ENCODE measurements at regions not wholly inside any gene's neighbourhood (a gene's known extent, or its start where the extent isn't known, plus 50 kb on each side); places are given as distances from the start of the nearest gene placed in this dataset.

DNA sequence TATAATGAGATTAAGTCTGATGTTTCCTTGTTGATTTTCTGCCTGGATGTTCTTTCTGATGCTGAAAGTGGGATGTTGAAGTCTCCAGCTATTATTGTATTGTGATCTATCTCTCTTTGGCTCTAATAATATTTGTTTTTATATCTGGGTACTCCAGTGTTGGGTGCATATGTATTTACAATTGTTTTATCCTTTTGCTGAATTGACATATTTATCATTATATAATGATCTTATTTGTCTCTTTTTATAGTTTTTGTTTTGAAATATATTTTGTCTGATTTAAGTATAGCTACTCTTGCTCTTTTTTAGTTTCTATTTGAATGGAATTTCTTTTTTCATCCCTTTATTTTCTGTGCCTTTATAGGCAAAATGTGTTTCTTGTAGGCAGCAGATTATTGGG is 522.2 kb upstream of the NEGR1 start:
- peaks cover 0 to 25% (median 8%) of the 10 kb centered on the region in 11 donors for H3K9me3 ChIP-seq
- DNase-seq (no peak), ATAC-seq (no peak)
- H3K4me3 ChIP-seq: no peak overlapping the region
- intact Hi-C loops (cut with DNase I): no loop called here
- no peaks in the 10 kb centered on the region for H3K27me3 ChIP-seq
- TF ChIP-seq, protein P1, sequence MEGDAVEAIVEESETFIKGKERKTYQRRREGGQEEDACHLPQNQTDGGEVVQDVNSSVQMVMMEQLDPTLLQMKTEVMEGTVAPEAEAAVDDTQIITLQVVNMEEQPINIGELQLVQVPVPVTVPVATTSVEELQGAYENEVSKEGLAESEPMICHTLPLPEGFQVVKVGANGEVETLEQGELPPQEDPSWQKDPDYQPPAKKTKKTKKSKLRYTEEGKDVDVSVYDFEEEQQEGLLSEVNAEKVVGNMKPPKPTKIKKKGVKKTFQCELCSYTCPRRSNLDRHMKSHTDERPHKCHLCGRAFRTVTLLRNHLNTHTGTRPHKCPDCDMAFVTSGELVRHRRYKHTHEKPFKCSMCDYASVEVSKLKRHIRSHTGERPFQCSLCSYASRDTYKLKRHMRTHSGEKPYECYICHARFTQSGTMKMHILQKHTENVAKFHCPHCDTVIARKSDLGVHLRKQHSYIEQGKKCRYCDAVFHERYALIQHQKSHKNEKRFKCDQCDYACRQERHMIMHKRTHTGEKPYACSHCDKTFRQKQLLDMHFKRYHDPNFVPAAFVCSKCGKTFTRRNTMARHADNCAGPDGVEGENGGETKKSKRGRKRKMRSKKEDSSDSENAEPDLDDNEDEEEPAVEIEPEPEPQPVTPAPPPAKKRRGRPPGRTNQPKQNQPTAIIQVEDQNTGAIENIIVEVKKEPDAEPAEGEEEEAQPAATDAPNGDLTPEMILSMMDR (IDR thresholded peaks at IDR 0.05): no peak
- no peaks in the 10 kb centered on the region for H3K4me1 ChIP-seq
- no peaks in the 10 kb centered on the region for H3K36me3 ChIP-seq
- no peak overlapping the region for H3K27ac ChIP-seq

DNA sequence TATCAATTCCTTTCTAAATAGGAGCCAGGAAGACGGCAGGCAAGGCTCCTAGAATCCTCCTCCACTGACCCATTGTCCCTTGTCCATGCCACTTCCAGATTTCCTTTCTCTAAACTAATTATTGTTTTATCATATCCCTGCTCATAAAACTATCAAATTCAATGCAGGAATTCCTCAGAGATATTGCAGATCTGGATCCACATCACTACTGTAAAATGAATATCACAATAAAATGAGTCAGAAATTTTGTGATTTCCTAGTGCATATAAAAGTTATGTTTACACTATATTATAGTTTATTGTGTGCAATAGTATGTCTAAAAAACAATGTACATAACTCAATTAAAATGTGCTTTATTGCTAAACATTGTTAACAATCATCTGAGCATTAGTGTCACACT is 498.7 kb upstream of the NEGR1 start:
- 43 to 60% methylated on average over 1 of the region's 1 CpG for WGBS, 2 donors
- TF ChIP-seq, protein P1 (IDR thresholded peaks at IDR 0.05): no peak
- intact Hi-C loops (cut with DNase I): no loop called here

DNA sequence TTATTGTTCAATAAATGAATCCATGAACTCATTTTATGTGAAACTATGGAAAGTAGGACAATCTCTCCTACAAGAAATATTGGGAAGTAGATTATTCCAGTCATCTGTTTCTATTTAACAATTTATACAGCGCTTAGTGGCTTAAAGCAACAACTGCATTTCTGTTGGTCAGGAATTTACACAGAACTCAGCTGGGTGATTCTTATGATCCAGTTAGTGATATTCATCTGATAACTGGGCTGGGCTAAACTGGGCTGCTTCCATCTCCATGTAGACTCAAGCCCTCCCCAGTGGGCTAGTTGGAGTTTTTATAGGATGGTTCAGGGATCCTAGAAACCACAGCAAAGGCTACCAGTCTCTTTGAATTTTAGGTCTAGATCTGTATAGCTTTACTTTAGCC is 497.9 kb upstream of the NEGR1 start:
- no peak for ATAC-seq
- Histone ChIP-seq H3K27me3 (no peaks in the 10 kb centered on the region), H3K9me3 (peaks cover 0 to 8% (median 0%) of the 10 kb centered on the region in 11 donors), H3K27ac (no peak overlapping the region), H3K4me1 (no peaks in the 10 kb centered on the region), H3K4me3 (no peak overlapping the region), H3K36me3 (no peaks in the 10 kb centered on the region)
- 97% methylated on average over 1 of the region's 1 CpG for WGBS, 2 donors
- intact Hi-C loops (cut with DNase I): no loop called here
- DNase-seq: no peak
- TF ChIP-seq, protein P1 (IDR thresholded peaks at IDR 0.05): no peak

More for the DNA sequence above, 498.7 kb upstream of the NEGR1 start:
- H3K27me3 ChIP-seq: no peaks in the 10 kb centered on the region
- H3K4me1 ChIP-seq: no peaks in the 10 kb centered on the region
- H3K36me3 ChIP-seq: no peaks in the 10 kb centered on the region
- DNase-seq (no peak), ATAC-seq (no peak)
- H3K4me3 ChIP-seq: no peak overlapping the region
- H3K9me3 ChIP-seq: peaks cover 0 to 8% (median 0%) of the 10 kb centered on the region in 11 donors
- H3K27ac ChIP-seq: no peak overlapping the region

DNA sequence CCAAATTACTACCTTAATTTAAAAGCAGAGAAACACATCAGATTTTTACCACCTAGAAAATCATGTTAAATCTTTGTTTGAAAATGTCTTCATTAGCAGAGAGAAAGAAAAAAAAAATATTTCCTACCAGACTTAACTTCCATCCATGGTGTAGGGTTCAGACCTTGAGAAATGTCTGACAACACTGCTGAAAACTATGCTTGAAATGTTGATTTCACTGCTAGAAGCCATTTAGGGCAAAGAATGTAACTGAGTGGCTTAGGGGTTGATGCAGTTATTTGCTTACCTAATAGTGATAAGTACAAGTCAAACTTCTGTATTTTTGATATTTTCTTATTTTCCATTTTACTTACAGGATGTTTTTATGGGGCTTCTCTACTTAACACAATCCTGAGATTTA is 495.6 kb upstream of the NEGR1 start:
- intact Hi-C loops (cut with DNase I): no loop called here
- no peak for ATAC-seq
- Histone ChIP-seq H3K27ac (no peak overlapping the region), H3K36me3 (no peaks in the 10 kb centered on the region), H3K9me3 (peaks cover 0 to 8% (median 0%) of the 10 kb centered on the region in 11 donors), H3K27me3 (no peaks in the 10 kb centered on the region), H3K4me1 (no peaks in the 10 kb centered on the region), H3K4me3 (no peak overlapping the region)
- TF ChIP-seq, protein P1 (IDR thresholded peaks at IDR 0.05): no peak
- DNase-seq: no peak

DNA sequence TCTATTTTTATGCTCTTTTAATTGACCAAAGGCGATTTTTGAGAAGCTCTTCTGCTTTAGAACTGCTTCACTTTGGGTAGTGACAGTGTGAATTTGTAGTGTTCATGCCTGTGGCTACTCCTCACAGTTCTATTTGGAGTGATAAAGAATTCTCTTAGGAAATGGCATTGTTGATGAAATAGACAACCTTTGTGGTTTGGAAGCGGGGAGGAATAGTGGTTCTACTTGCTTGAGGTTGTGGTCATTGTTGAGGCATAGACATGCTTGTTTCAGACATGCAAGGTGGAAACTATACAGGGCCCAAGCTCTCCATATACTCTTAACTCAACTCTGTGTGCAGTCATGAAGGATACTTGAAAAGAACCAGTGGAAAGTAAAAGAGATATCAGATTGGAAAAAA is 481.1 kb upstream of the NEGR1 start:
- Histone ChIP-seq H3K4me3 (no peak overlapping the region), H3K27ac (no peak overlapping the region), H3K4me1 (no peaks in the 10 kb centered on the region), H3K27me3 (no peaks in the 10 kb centered on the region), H3K36me3 (no peaks in the 10 kb centered on the region), H3K9me3 (peaks cover 0 to 17% (median 0%) of the 10 kb centered on the region in 11 donors)
- ATAC-seq (no peak), DNase-seq (no peak)
- 64 to 70% methylated on average over 2 of the region's 2 CpGs for WGBS, 2 donors
- TF ChIP-seq, protein P1 (IDR thresholded peaks at IDR 0.05): no peak
- intact Hi-C loops (cut with DNase I): no loop called here
